Stomach smooth muscle (tissue), 2 donors: ENCODE measurements at regions not wholly inside any gene's neighbourhood (a gene's known extent, or its start where the extent isn't known, plus 50 kb on each side); places are given as distances from the start of the nearest gene placed in this dataset.

Experiments
- H3K27ac ChIP-seq: one replicate; pipeline ENCODE4 v1.7.0; 2013; ENCODE audit warnings: mild to moderate bottlenecking, low read length, inconsistent platforms
- H3K27me3 ChIP-seq, 2 donors: one replicate each; pipeline ENCODE4 v1.7.0; 2013; ENCODE audit warnings: low read length in 2 of 2; ENCODE audit not compliant: insufficient read depth in 2 of 2, control insufficient read depth in 1 of 2
- H3K36me3 ChIP-seq, 2 donors: one replicate each; pipeline ENCODE4 v1.7.0; 2013; ENCODE audit warnings: low read length in 2 of 2; ENCODE audit not compliant: control insufficient read depth in 2 of 2, insufficient read depth in 2 of 2
- H3K4me1 ChIP-seq: one replicate; pipeline ENCODE4 v1.7.0; 2013; ENCODE audit warnings: low read length; ENCODE audit not compliant: control insufficient read depth, insufficient read depth
- H3K4me3 ChIP-seq, 2 donors: one replicate each; pipeline ENCODE4 v1.7.0; 2013; ENCODE audit warnings: low read length in 2 of 2
- H3K9ac ChIP-seq, 2 donors: one replicate each; pipeline ENCODE4 v1.7.0; 2013; ENCODE audit warnings: low read length in 2 of 2, mild to moderate bottlenecking in 1 of 2
- H3K9me3 ChIP-seq, 2 donors: one replicate each; pipeline ENCODE4 v1.7.0; 2013; ENCODE audit warnings: low read length in 2 of 2; ENCODE audit not compliant: control insufficient read depth in 2 of 2
- donor health status: healthy.
- donor health status: Pancreatic carcinoma.

DNA sequence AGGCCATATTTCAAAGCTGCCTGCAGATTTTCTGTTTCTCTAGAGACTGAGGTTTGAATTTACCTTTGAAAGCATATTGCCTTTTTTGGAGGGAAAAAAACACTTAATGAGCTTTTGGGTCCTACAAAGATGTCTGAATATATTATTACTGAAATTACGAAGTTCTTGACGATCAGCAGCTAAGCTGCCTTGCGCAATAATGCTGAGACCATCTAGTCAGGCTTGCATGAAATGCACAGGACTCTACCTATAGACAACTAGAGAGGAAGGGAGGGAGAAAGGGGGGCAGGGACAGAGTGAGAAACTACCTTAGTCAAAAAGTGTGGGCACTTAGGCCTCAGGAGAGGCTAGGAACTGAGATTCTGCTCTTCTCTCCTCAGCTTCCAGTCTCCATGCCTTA is 175.9 kb upstream of the KIF2A start:
- H3K9ac ChIP-seq = no peak overlapping the region
- H3K4me3 ChIP-seq = no peak overlapping the region
- no peaks in the 10 kb centered on the region for H3K27me3 ChIP-seq
- H3K9me3 ChIP-seq = no peaks in the 10 kb centered on the region
- H3K27ac ChIP-seq = no peak overlapping the region
- H3K4me1 ChIP-seq = no peaks in the 10 kb centered on the region
- H3K36me3 ChIP-seq = no peaks in the 10 kb centered on the region

DNA sequence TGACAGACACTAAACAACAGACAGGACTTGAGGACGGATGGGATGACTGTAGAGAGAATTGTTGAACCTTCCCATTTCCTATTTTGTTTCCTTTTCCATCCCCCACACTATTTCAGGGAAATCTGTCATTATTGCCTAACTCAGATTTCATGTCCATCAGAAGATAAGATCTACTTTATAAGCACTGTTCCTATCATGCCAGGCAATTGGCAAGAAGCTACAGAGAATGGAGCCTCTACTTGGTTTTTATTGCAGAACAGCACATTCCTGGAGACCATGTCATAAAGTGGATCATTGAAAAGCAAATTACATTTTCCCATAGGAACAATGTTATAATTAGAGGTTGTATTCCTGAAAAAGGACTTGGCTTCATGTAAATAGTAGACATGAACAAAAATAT is 173.7 kb upstream of the KIF2A start:
- H3K27ac ChIP-seq = no peak overlapping the region
- H3K9me3 ChIP-seq = no peaks in the 10 kb centered on the region
- no peaks in the 10 kb centered on the region for H3K4me1 ChIP-seq

DNA sequence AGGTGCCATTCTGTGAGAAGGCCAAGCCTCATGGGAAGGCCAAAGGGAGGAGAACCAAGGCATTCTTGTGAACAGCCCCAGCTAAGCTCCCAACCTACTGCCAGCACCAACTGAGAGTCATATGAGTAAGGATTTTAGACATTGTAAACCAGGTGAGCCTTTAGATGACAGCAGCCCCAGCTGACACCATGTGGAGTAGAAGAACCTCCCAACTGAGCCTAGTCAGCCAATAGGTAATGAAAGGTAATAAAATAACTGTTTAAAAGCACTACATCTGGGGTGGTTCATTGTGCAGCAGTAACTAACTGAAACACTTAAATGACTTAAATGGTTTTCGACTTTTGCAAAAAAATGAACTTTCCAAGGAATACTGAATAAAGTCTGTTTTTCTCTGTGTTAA is 172.6 kb upstream of the KIF2A start:
- no peak overlapping the region for H3K9ac ChIP-seq
- no peaks in the 10 kb centered on the region for H3K9me3 ChIP-seq
- no peak overlapping the region for H3K4me3 ChIP-seq
- no peak overlapping the region for H3K27ac ChIP-seq
- H3K4me1 ChIP-seq = no peaks in the 10 kb centered on the region
- no peaks in the 10 kb centered on the region for H3K36me3 ChIP-seq
- no peaks in the 10 kb centered on the region for H3K27me3 ChIP-seq

More for the DNA sequence above, 173.7 kb upstream of the KIF2A start:
- Histone ChIP-seq H3K9ac (no peak overlapping the region), H3K36me3 (no peaks in the 10 kb centered on the region), H3K4me3 (no peak overlapping the region), H3K27me3 (no peaks in the 10 kb centered on the region)

- no peaks in the 10 kb centered on the region for H3K27me3 ChIP-seq
- no peaks in the 10 kb centered on the region for H3K9me3 ChIP-seq
- no peaks in the 10 kb centered on the region for H3K4me1 ChIP-seq
- H3K9ac ChIP-seq = no peak overlapping the region
- H3K36me3 ChIP-seq = no peaks in the 10 kb centered on the region
- no peak overlapping the region for H3K4me3 ChIP-seq
- no peak overlapping the region for H3K27ac ChIP-seq
These were observed 171.2 kb upstream of the KIF2A start for GRCh38 chr5:62134811-62135210.

- Histone ChIP-seq H3K9me3 (no peaks in the 10 kb centered on the region), H3K27me3 (no peaks in the 10 kb centered on the region), H3K36me3 (no peaks in the 10 kb centered on the region), H3K9ac (no peak overlapping the region), H3K27ac (no peak overlapping the region), H3K4me3 (no peak overlapping the region), H3K4me1 (no peaks in the 10 kb centered on the region)
These were observed 168.4 kb upstream of the KIF2A start for GRCh38 chr5:62137628-62138027.

GRCh38 chr5:62138607-62139006 is 167.4 kb upstream of the KIF2A start:
- Histone ChIP-seq H3K36me3 (no peaks in the 10 kb centered on the region), H3K4me1 (no peaks in the 10 kb centered on the region), H3K27me3 (no peaks in the 10 kb centered on the region), H3K27ac (no peak overlapping the region), H3K9me3 (no peaks in the 10 kb centered on the region), H3K9ac (no peak overlapping the region), H3K4me3 (no peak overlapping the region)

DNA sequence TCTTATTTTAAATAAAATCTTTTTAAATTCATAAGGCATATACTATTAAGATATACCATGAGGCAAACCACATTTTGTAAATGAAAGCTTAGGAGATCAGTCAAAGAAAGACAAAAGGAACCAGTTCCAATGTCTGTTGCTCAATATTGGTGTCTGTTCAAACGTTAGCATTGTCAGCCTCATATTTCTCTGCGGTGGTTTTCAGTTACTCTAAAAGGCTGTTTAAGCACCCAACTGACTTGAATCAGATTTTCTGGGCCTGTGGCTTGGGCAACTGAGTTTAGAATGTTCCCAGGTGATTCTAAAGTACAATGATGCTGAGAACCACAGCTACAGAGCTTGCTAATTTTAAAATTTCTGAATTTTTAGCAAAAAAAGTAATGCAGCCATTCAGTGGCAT is 166.3 kb upstream of the KIF2A start:
- Histone ChIP-seq H3K9ac (no peak overlapping the region), H3K27me3 (no peaks in the 10 kb centered on the region), H3K27ac (no peak overlapping the region), H3K9me3 (no peaks in the 10 kb centered on the region), H3K4me3 (no peak overlapping the region), H3K36me3 (no peaks in the 10 kb centered on the region), H3K4me1 (no peaks in the 10 kb centered on the region)

DNA sequence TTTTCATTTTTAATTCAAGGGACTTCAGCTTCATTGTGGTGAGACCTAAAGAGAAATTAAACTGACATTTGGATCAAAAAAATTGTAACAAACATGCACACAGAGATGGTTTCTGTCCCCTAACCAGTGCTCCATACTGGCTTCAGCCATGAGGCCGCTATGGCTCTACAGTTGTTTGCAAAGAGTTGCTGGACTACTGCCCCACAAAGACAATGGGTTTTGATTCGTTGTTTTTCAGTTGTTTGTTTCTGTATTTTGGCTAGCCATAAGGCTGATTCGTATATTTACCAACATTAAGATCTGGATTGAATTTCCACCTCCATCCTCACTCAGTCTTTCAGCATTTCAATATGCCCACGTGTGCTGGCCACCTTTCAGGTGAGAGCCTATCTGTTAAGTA is 163.7 kb upstream of the KIF2A start:
- Histone ChIP-seq H3K27ac (no peak overlapping the region), H3K36me3 (no peaks in the 10 kb centered on the region), H3K27me3 (peaks cover 0 to 2% of the 10 kb centered on the region in 2 donors), H3K4me3 (no peak overlapping the region), H3K9ac (no peak overlapping the region), H3K4me1 (no peaks in the 10 kb centered on the region), H3K9me3 (no peaks in the 10 kb centered on the region)

- Histone ChIP-seq H3K27ac (no peak overlapping the region), H3K36me3 (no peaks in the 10 kb centered on the region), H3K27me3 (peaks cover 0 to 2% of the 10 kb centered on the region in 2 donors), H3K4me3 (peak overlapping the region; percentile 14 to 54), H3K9ac (no peak overlapping the region), H3K4me1 (no peaks in the 10 kb centered on the region), H3K9me3 (no peaks in the 10 kb centered on the region)
These were observed 162.5 kb upstream of the KIF2A start for GRCh38 chr5:62143268-62144229.

DNA sequence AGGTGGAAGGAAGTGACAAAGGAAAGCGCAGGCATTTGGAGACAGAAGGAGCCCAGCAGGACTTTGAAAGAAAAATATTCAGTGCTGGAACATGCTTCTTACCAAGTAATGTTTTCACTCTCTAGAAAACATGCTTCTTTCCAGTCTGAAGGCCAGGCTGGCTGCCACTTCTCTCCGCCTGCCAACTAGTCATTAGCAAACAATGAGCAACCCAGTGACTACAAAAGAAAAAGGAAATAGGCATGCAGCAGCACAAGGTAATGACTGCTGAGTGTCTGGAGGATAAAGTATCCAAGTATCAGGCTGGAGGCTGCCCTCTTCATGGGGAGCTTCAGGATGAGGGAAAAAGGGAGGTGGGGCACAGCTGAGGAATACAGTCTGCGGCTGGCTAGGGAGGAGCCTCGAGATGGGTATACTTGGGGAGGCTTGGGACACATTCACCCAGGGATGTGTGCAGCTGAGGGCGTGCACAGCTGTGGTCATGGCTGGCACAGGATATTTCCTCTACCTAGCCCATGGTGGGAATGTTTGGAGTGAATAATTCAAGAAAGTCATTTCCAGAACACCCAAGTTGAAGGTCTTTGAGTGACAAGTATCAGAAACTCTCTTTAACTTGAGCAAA is 161.5 kb upstream of the KIF2A start:
- H3K4me3 ChIP-seq = no peak overlapping the region
- no peak overlapping the region for H3K9ac ChIP-seq
- no peak overlapping the region for H3K27ac ChIP-seq
- no peaks in the 10 kb centered on the region for H3K9me3 ChIP-seq
- H3K27me3 ChIP-seq = peaks cover 0 to 2% of the 10 kb centered on the region in 2 donors
- no peaks in the 10 kb centered on the region for H3K36me3 ChIP-seq
- H3K4me1 ChIP-seq = no peaks in the 10 kb centered on the region

GRCh38 chr5:62149879-62150278 is 156.1 kb upstream of the KIF2A start:
- H3K4me1 ChIP-seq = no peaks in the 10 kb centered on the region
- peaks cover under 1 to 3% of the 10 kb centered on the region in 2 donors for H3K9me3 ChIP-seq
- no peak overlapping the region for H3K4me3 ChIP-seq
- no peak overlapping the region for H3K27ac ChIP-seq
- H3K36me3 ChIP-seq = no peaks in the 10 kb centered on the region
- no peak overlapping the region for H3K9ac ChIP-seq
- H3K27me3 ChIP-seq = peaks cover 0 to 2% of the 10 kb centered on the region in 2 donors
